ENCODE measurements at regions not wholly inside any gene's neighbourhood (a gene's known extent, or its start where the extent isn't known, plus 50 kb on each side); places are given as distances from the start of the nearest gene placed in this dataset.
A peak's percentile ranks its signal among the peaks of the same experiment; 100 is the strongest.

GRCh38 chr6:140043762-140044378 lies 669.4 kb upstream of the CITED2 start:
- no peaks in the 10 kb centered on the region for H3K36me3 ChIP-seq (ENCODE audit: insufficient read depth, low read length)
- H3K4me2 ChIP-seq (ENCODE audit: low read length) = no peak overlapping the region
- Mint-ChIP-seq H3K27me3 (ENCODE audit: low read depth, unreplicated experiment) (no peaks in the 10 kb centered on the region), H3K27ac (ENCODE audit: unreplicated experiment) (peak overlapping the region; percentile 1), H3K4me3 (ENCODE audit: unreplicated experiment) (no peak overlapping the region), H3K4me1 (ENCODE audit: low read depth, unreplicated experiment) (peaks cover 23% of the 10 kb centered on the region), H3K36me3 (ENCODE audit: low read depth, unreplicated experiment) (peaks cover 3% of the 10 kb centered on the region), H3K9me3 (ENCODE audit: unreplicated experiment) (no peaks in the 10 kb centered on the region)
- no peaks in the 10 kb centered on the region for H3K79me2 ChIP-seq (ENCODE audit: insufficient read depth, low read length)
- no peaks in the 10 kb centered on the region for H3K4me1 ChIP-seq (ENCODE audit: insufficient read depth, low read length)
- DNase-seq (ENCODE audit: low read depth) = peak; percentile 59
- no peaks in the 10 kb centered on the region for H3K9me3 ChIP-seq (ENCODE audit: insufficient read depth, low read depth, low read length)
- no peak for TF ChIP-seq EZH2 (IDR thresholded peaks at IDR 0.05; ENCODE audit: insufficient read depth, low read length)
- no peak for FAIRE-seq
- no peak overlapping the region for H3K9ac ChIP-seq (ENCODE audit: low read length)
- no peaks in the 10 kb centered on the region for H4K20me1 ChIP-seq (ENCODE audit: insufficient read depth, low read length)
- no peaks in the 10 kb centered on the region for H3K27me3 ChIP-seq (ENCODE audit: insufficient read depth, low read length)
- no peak overlapping the region for H2AFZ ChIP-seq (ENCODE audit: low read depth, low read length)
- peak overlapping the region; percentile 5 for H3K27ac ChIP-seq (ENCODE audit: low read depth, low read length)
- no peak overlapping the region for H3K4me3 ChIP-seq (ENCODE audit: insufficient read depth, low read depth, low read length)

GRCh38 chr6:140043357-140043756 lies 668.9 kb upstream of the CITED2 start:
- Histone ChIP-seq H4K20me1 (ENCODE audit: insufficient read depth, low read length) (no peaks in the 10 kb centered on the region), H3K27ac (ENCODE audit: low read depth, low read length) (peak overlapping the region; percentile 25), H3K9ac (ENCODE audit: low read length) (no peak overlapping the region), H3K27me3 (ENCODE audit: insufficient read depth, low read length) (no peaks in the 10 kb centered on the region), H3K79me2 (ENCODE audit: insufficient read depth, low read length) (no peaks in the 10 kb centered on the region), H3K9me3 (ENCODE audit: insufficient read depth, low read depth, low read length) (no peaks in the 10 kb centered on the region), H3K36me3 (ENCODE audit: insufficient read depth, low read length) (no peaks in the 10 kb centered on the region), H3K4me2 (ENCODE audit: low read length) (peak overlapping the region; percentile 4), H3K4me3 (ENCODE audit: insufficient read depth, low read depth, low read length) (no peak overlapping the region), H3K4me1 (ENCODE audit: insufficient read depth, low read length) (no peaks in the 10 kb centered on the region), H2AFZ (ENCODE audit: low read depth, low read length) (no peak overlapping the region)
- no peak overlapping the region for H3K4me3 Mint-ChIP-seq (ENCODE audit: unreplicated experiment)
- H3K9me3 Mint-ChIP-seq (ENCODE audit: unreplicated experiment) = no peaks in the 10 kb centered on the region
- peaks cover 3% of the 10 kb centered on the region for H3K36me3 Mint-ChIP-seq (ENCODE audit: low read depth, unreplicated experiment)
- peak; percentile 98 for DNase-seq (ENCODE audit: low read depth)
- FAIRE-seq = peak; percentile 98
- TF ChIP-seq EZH2 (IDR thresholded peaks at IDR 0.05; ENCODE audit: insufficient read depth, low read length) (no peak), CTCF (IDR thresholded peaks at IDR 0.05; ENCODE audit: insufficient read depth, low read depth, low read length) (no peak)
- H3K27ac Mint-ChIP-seq (ENCODE audit: unreplicated experiment) = peak overlapping the region; percentile 22
- no peaks in the 10 kb centered on the region for H3K27me3 Mint-ChIP-seq (ENCODE audit: low read depth, unreplicated experiment)
- H3K4me1 Mint-ChIP-seq (ENCODE audit: low read depth, unreplicated experiment) = peaks cover 23% of the 10 kb centered on the region

- H4K20me1 ChIP-seq (ENCODE audit: insufficient read depth, low read length) = no peaks in the 10 kb centered on the region
- peaks cover under 1% of the 10 kb centered on the region for H3K9me3 Mint-ChIP-seq (ENCODE audit: unreplicated experiment)
- FAIRE-seq (no peak), DNase-seq (ENCODE audit: low read depth) (no peak)
- H3K27me3 Mint-ChIP-seq (ENCODE audit: low read depth, unreplicated experiment) = no peaks in the 10 kb centered on the region
- H3K36me3 Mint-ChIP-seq (ENCODE audit: low read depth, unreplicated experiment) = peaks cover 3% of the 10 kb centered on the region
- no peak overlapping the region for H3K4me3 Mint-ChIP-seq (ENCODE audit: unreplicated experiment)
- no peak overlapping the region for H3K4me2 ChIP-seq (ENCODE audit: low read length)
- H3K4me3 ChIP-seq (ENCODE audit: insufficient read depth, low read depth, low read length) = no peak overlapping the region
- H3K27me3 ChIP-seq (ENCODE audit: insufficient read depth, low read length) = no peaks in the 10 kb centered on the region
- no peak overlapping the region for H3K9ac ChIP-seq (ENCODE audit: low read length)
- no peaks in the 10 kb centered on the region for H3K4me1 ChIP-seq (ENCODE audit: insufficient read depth, low read length)
- H2AFZ ChIP-seq (ENCODE audit: low read depth, low read length) = no peak overlapping the region
- H3K79me2 ChIP-seq (ENCODE audit: insufficient read depth, low read length) = no peaks in the 10 kb centered on the region
- no peak overlapping the region for H3K27ac Mint-ChIP-seq (ENCODE audit: unreplicated experiment)
- H3K4me1 Mint-ChIP-seq (ENCODE audit: low read depth, unreplicated experiment) = peaks cover 26% of the 10 kb centered on the region
- H3K27ac ChIP-seq (ENCODE audit: low read depth, low read length) = no peak overlapping the region
- TF ChIP-seq EZH2 (IDR thresholded peaks at IDR 0.05; ENCODE audit: insufficient read depth, low read length) (no peak), CTCF (IDR thresholded peaks at IDR 0.05; ENCODE audit: insufficient read depth, low read depth, low read length) (no peak)
- no peaks in the 10 kb centered on the region for H3K36me3 ChIP-seq (ENCODE audit: insufficient read depth, low read length)
- peaks cover 2% of the 10 kb centered on the region for H3K9me3 ChIP-seq (ENCODE audit: insufficient read depth, low read depth, low read length)
Measured at GRCh38 chr6:140041571-140042332, 667.3 kb upstream of the CITED2 start.
